CD8-positive, alpha-beta memory T cell (primary cell): ENCODE measurements at regions not wholly inside any gene's neighbourhood (a gene's known extent, or its start where the extent isn't known, plus 50 kb on each side); places are given as distances from the start of the nearest gene placed in this dataset.
"Not testable (repeated sequence)": the region's sequence is repeated elsewhere in the genome, so short reads cannot be mapped to it uniquely, and the experiment has no call there.

Experiments used
- CTCF ChIA-PET: fragments of 350-600 bp; sonication (Branson Sonifier 250); formaldehyde crosslinking; loops from one replicate; lab custom pipeline; 2021; ENCODE audit warnings: antibody characterized with exemption; lab: Charles Lee
- POLR2A ChIA-PET: fragments of 350-600 bp; sonication (Branson Sonifier 250); formaldehyde crosslinking; loops from one replicate; lab custom pipeline; 2021; ENCODE audit warnings: antibody characterized with exemption; lab: Charles Lee
- DNase-seq, 5 donors: peaks; one replicate each; pipeline versions ENCODE4 v3.0.0 to v3.0.0-alpha.2; 2020 to 2022; ENCODE audit warnings: mixed read lengths in 1 of 5
- H3K27ac ChIP-seq: one replicate; pipeline ENCODE4 v1.7.0; 2013; ENCODE audit warnings: low read depth, mild to moderate bottlenecking, low read length, moderate library complexity
- H3K27me3 ChIP-seq: 2 replicates; pipeline ENCODE4 v1.7.0; 2013; ENCODE audit warnings: low read length, mild to moderate bottlenecking; ENCODE audit not compliant: insufficient read depth, poor library complexity, severe bottlenecking
- H3K36me3 ChIP-seq: 2 replicates; pipeline ENCODE4 v1.7.0; 2013; ENCODE audit warnings: mild to moderate bottlenecking, low read length, moderate library complexity; ENCODE audit not compliant: insufficient read depth
- H3K4me1 ChIP-seq: 2 replicates; pipeline ENCODE4 v1.7.0; 2013; ENCODE audit warnings: mild to moderate bottlenecking, low read length, moderate library complexity; ENCODE audit not compliant: insufficient read depth
- H3K4me3 ChIP-seq: 2 replicates; pipeline ENCODE4 v1.7.0; 2013; ENCODE audit warnings: mild to moderate bottlenecking, low read length
- H3K9me3 ChIP-seq: 2 replicates; pipeline ENCODE4 v1.7.0; 2013; ENCODE audit warnings: mild to moderate bottlenecking, low read length
- H3K27ac Mint-ChIP-seq, 8 donors: one replicate each; pipeline ENCODE4 v1.8.0; 2020 to 2021; ENCODE audit warnings: mixed read lengths in 8 of 8, mild to moderate bottlenecking in 6 of 8, inconsistent platforms in 3 of 8, moderate library complexity in 3 of 8
- H3K27me3 Mint-ChIP-seq, 2 donors: one replicate each; pipeline ENCODE4 v1.8.0; 2020 to 2021; ENCODE audit warnings: mixed read lengths in 2 of 2, mild to moderate bottlenecking in 1 of 2, moderate library complexity in 1 of 2
- H3K36me3 Mint-ChIP-seq, 3 donors: one replicate each; pipeline ENCODE4 v1.8.0; 2020 to 2021; ENCODE audit warnings: mixed read lengths in 3 of 3, inconsistent platforms in 1 of 3, mild to moderate bottlenecking in 1 of 3
- H3K4me1 Mint-ChIP-seq, 3 donors: one replicate each; pipeline ENCODE4 v1.8.0; 2020 to 2021; ENCODE audit warnings: mixed read lengths in 3 of 3, inconsistent platforms in 1 of 3, mild to moderate bottlenecking in 1 of 3
- H3K4me3 Mint-ChIP-seq, 7 donors: one replicate each; pipeline ENCODE4 v1.8.0; 2020 to 2021; ENCODE audit warnings: mixed read lengths in 7 of 7, mild to moderate bottlenecking in 6 of 7, moderate library complexity in 4 of 7, inconsistent platforms in 2 of 7
- H3K9me3 Mint-ChIP-seq, 5 donors: one replicate each; pipeline ENCODE4 v1.8.0; 2020 to 2022; ENCODE audit warnings: mixed read lengths in 5 of 5, mild to moderate bottlenecking in 3 of 5, moderate library complexity in 2 of 5, inconsistent platforms in 1 of 5

DNA sequence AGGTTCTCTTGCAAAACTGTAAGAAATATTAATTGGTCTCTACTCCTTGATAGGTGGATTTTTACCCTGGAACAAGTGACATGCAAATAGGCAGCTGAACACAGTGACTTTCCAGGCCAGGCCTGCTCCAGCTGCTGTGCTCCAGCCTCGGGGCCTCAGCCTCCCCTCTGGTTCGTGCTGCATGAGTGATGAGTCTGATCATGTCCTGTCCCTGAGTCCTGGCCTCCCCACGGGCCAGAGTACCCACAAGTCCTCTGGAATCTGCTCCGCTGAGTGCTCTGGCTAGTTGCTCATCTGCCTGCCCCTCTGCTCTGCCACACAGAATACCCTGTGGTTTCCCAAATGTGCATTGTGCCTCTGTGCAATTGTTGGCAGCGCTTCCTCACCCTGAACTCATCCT, 80.1 kb upstream of the PDZD8 start:
- Mint-ChIP-seq H3K27me3 (peaks cover 19 to 48% of the 10 kb centered on the region in 2 donors), H3K27ac (no peak overlapping the region), H3K36me3 (no peaks in the 10 kb centered on the region), H3K4me1 (no peaks in the 10 kb centered on the region), H3K9me3 (peaks cover 0 to 8% (median 2%) of the 10 kb centered on the region in 5 donors), H3K4me3 (no peak overlapping the region)
- CTCF ChIA-PET = no interaction called here
- Histone ChIP-seq H3K27ac (no peak overlapping the region), H3K36me3 (no peaks in the 10 kb centered on the region), H3K4me1 (no peaks in the 10 kb centered on the region), H3K27me3 (peaks cover 4% of the 10 kb centered on the region), H3K9me3 (no peaks in the 10 kb centered on the region), H3K4me3 (no peak overlapping the region)
- POLR2A ChIA-PET = no interaction called here
- no peak for DNase-seq

DNA sequence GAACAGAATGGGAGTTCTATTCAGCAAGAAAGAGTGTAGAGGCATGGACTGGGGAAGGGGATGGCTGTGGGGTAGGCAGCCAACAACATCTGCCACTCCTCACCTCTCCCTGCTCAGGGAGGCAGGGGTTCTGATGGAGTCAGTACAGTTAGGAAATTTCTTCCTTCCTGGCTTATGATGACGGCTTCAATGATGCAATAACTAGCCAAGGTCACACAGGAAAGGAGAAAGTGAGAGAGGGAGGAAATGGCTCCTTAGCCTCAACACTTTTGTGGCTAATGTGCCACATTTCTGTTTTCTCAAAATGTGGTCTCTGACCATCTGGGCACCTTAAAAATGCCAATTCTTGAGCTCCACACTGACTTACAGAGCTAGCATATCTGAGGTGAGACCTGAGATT, 79.3 kb upstream of the PDZD8 start:
- Histone ChIP-seq H3K4me1 (no peaks in the 10 kb centered on the region), H3K9me3 (no peaks in the 10 kb centered on the region), H3K27me3 (peaks cover 4% of the 10 kb centered on the region), H3K27ac (no peak overlapping the region), H3K36me3 (no peaks in the 10 kb centered on the region), H3K4me3 (no peak overlapping the region)
- peaks cover 0 to 9% (median 4%) of the 10 kb centered on the region in 5 donors for H3K9me3 Mint-ChIP-seq
- ChIA-PET CTCF (no interaction called here), POLR2A (no interaction called here)
- H3K4me1 Mint-ChIP-seq = no peaks in the 10 kb centered on the region
- H3K36me3 Mint-ChIP-seq = peaks cover 0 to 4% (median 0%) of the 10 kb centered on the region in 3 donors
- no peak overlapping the region for H3K27ac Mint-ChIP-seq
- H3K27me3 Mint-ChIP-seq = peaks cover 19 to 56% of the 10 kb centered on the region in 2 donors
- H3K4me3 Mint-ChIP-seq = no peak overlapping the region
- DNase-seq = no peak

DNA sequence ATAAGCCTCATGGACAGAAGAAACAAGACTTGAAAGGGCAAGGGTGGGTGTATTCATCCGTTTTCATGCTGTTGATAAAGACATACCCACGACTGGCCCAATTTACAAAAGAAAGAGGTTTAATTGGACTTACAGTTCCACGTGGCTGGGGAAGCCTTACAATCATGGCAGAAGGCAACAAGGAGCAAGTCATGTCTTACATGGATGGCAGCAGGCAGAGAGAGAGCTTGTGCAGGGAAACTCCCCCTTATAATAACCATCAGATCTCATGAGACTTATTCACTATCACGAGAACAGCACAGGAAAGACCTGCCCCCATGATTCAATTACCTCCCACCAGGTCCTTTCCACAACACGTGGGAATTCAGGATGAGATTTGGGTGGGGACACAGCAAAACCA, 78.2 kb upstream of the PDZD8 start:
- peaks cover 0 to 12% (median 4%) of the 10 kb centered on the region in 5 donors for H3K9me3 Mint-ChIP-seq
- H3K36me3 Mint-ChIP-seq, H3K4me1 Mint-ChIP-seq, H3K36me3 ChIP-seq, H3K4me3 ChIP-seq, POLR2A ChIA-PET, H3K27me3 ChIP-seq, DNase-seq, H3K4me3 Mint-ChIP-seq, H3K9me3 ChIP-seq, CTCF ChIA-PET, H3K27ac Mint-ChIP-seq, H3K27ac ChIP-seq, H3K4me1 ChIP-seq: not testable (repeated sequence)
- peaks cover 19 to 54% of the 10 kb centered on the region in 2 donors for H3K27me3 Mint-ChIP-seq

DNA sequence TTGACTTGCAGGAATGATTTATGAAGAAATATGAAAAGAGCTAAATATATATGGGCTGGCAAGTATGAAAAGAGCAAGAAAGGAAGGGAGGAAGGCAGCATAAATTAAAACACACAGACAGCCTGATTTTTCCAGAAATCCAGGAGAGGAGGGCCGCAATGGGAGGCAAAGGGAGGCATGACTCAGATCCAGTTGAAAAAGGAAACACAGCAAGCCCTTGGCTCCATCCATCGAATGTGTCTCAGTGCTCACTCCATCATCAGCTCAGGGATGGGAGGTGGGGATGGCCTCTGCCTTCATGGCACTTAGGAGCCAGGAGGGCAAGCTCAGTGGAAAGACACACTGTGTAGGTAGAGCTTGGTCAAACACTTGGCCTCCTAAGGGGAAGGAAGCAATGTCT, 75.7 kb upstream of the PDZD8 start:
- Mint-ChIP-seq H3K4me3 (no peak overlapping the region), H3K9me3 (peaks cover 18 to 26% (median 22%) of the 10 kb centered on the region in 5 donors), H3K36me3 (peaks cover 0 to 16% (median 0%) of the 10 kb centered on the region in 3 donors), H3K27ac (no peak overlapping the region), H3K4me1 (no peaks in the 10 kb centered on the region), H3K27me3 (peaks cover 18 to 47% of the 10 kb centered on the region in 2 donors)
- no peak overlapping the region for H3K4me3 ChIP-seq
- no peaks in the 10 kb centered on the region for H3K9me3 ChIP-seq
- CTCF ChIA-PET = interaction anchor here (1.2 kb wide), 1 partner anchor 234 kb away, joined by 4 read pairs; no protein-coding TSS in a partner anchor
- POLR2A ChIA-PET = no interaction called here
- H3K4me1 ChIP-seq = no peaks in the 10 kb centered on the region
- no peak overlapping the region for H3K27ac ChIP-seq
- no peaks in the 10 kb centered on the region for H3K36me3 ChIP-seq
- no peaks in the 10 kb centered on the region for H3K27me3 ChIP-seq
- no peak for DNase-seq

DNA sequence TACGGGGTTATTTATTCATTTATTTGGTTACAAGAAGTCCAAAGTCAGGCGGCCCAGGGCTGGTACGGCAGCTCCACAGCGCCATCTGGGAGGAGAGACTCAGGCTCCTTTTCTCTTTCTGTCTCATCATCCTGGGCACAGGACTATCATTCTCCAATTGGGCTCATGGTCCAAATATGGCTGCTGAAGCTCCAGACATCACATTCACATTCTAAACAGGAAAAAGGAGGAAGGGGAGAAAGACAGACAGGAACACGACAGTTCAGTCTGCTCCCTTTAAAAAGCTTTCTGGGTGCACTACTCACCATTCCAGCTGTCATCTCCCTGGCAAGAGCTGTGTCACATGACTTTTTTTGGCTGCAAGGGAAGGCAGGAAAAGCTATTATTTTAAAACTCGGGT, 74.4 kb upstream of the PDZD8 start:
- DNase-seq = no peak
- CTCF ChIA-PET = interaction anchor here (1.1 to 1.2 kb wide), 2 partner anchors 227 to 233 kb away, joined by 3 to 7 read pairs; no protein-coding TSS in a partner anchor

DNA sequence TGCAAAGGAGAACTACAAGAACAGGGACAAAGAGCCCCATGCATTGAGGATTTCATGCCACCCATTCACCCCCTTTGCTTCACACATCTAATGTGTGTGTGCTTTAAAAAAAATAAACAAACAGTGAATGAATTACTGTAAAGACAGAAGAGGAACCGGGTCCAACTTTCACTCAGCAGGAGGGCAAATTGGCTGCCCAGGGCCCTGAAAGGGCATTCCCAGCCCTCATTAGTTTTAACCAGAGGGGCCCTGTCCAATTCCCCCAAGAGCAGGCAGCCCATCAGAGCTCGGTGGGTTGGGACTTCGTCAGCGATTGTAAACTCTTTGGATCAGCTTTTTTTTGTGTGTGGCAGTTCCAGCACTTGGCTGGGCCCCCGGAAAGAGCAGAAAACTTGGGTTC, 73.6 kb upstream of the PDZD8 start:
- H3K27me3 Mint-ChIP-seq = peaks cover 15 to 44% of the 10 kb centered on the region in 2 donors
- Histone ChIP-seq H3K27me3 (no peaks in the 10 kb centered on the region), H3K4me3 (no peak overlapping the region), H3K27ac (no peak overlapping the region), H3K4me1 (no peaks in the 10 kb centered on the region), H3K36me3 (no peaks in the 10 kb centered on the region), H3K9me3 (no peaks in the 10 kb centered on the region)
- H3K9me3 Mint-ChIP-seq = peaks cover 28 to 33% (median 30%) of the 10 kb centered on the region in 5 donors
- H3K4me1 Mint-ChIP-seq = no peaks in the 10 kb centered on the region
- H3K27ac Mint-ChIP-seq = no peak overlapping the region
- DNase-seq = no peak
- ChIA-PET POLR2A (no interaction called here), CTCF (interaction anchor here (1.1 kb wide), 1 partner anchor 232 kb away, joined by 3 read pairs; no protein-coding TSS in a partner anchor)
- no peak overlapping the region for H3K4me3 Mint-ChIP-seq
- peaks cover 0 to 26% (median 3%) of the 10 kb centered on the region in 3 donors for H3K36me3 Mint-ChIP-seq

More for the DNA sequence above, 74.4 kb upstream of the PDZD8 start:
- Histone ChIP-seq H3K9me3 (no peaks in the 10 kb centered on the region), H3K36me3 (no peaks in the 10 kb centered on the region), H3K4me1 (no peaks in the 10 kb centered on the region), H3K4me3 (no peak overlapping the region), H3K27me3 (no peaks in the 10 kb centered on the region), H3K27ac (no peak overlapping the region)
- Mint-ChIP-seq H3K27ac (no peak overlapping the region), H3K9me3 (peaks cover 28 to 33% (median 30%) of the 10 kb centered on the region in 5 donors), H3K36me3 (peaks cover 0 to 26% (median 3%) of the 10 kb centered on the region in 3 donors), H3K4me1 (no peaks in the 10 kb centered on the region), H3K27me3 (peaks cover 21 to 47% of the 10 kb centered on the region in 2 donors), H3K4me3 (no peak overlapping the region)
- POLR2A ChIA-PET = no interaction called here

DNA sequence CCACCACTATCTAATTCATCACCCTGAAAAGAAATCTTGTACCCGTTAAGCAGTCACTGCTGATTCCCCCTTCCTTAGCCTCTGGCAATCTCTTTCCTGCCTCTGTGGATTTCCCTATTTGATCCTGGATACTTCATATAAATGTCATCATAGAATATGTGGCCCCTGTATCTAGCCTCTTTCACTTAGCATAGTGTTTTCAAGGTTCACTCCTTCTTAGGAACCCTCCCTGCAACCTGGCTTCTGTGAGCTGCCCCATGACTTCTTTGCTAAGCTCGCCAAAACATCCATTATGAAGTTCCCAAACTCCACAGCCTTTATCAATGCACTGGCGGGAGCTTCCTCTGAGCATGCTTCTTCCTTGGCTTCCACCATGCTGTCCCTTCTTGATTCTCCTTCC, 70.8 kb upstream of the PDZD8 start:
- H3K36me3 ChIP-seq = no peaks in the 10 kb centered on the region
- H3K27ac ChIP-seq = no peak overlapping the region
- H3K4me3 Mint-ChIP-seq = no peak overlapping the region
- H3K36me3 Mint-ChIP-seq = peaks cover 0 to 26% (median 3%) of the 10 kb centered on the region in 3 donors
- no peaks in the 10 kb centered on the region for H3K9me3 ChIP-seq
- H3K4me1 Mint-ChIP-seq = peaks cover 0 to 3% (median 0%) of the 10 kb centered on the region in 3 donors
- CTCF ChIA-PET = interaction anchor here (1.1 to 1.4 kb wide), 2 partner anchors 16 to 229 kb away, joined by 3 to 6 read pairs; no protein-coding TSS in a partner anchor
- H3K9me3 Mint-ChIP-seq = peaks cover 20 to 34% (median 28%) of the 10 kb centered on the region in 5 donors
- no peak overlapping the region for H3K27ac Mint-ChIP-seq
- H3K27me3 Mint-ChIP-seq = peaks cover 20 to 47% of the 10 kb centered on the region in 2 donors
- no peaks in the 10 kb centered on the region for H3K27me3 ChIP-seq
- POLR2A ChIA-PET = no interaction called here
- no peak for DNase-seq
- H3K4me3 ChIP-seq = no peak overlapping the region
- H3K4me1 ChIP-seq = no peaks in the 10 kb centered on the region

DNA sequence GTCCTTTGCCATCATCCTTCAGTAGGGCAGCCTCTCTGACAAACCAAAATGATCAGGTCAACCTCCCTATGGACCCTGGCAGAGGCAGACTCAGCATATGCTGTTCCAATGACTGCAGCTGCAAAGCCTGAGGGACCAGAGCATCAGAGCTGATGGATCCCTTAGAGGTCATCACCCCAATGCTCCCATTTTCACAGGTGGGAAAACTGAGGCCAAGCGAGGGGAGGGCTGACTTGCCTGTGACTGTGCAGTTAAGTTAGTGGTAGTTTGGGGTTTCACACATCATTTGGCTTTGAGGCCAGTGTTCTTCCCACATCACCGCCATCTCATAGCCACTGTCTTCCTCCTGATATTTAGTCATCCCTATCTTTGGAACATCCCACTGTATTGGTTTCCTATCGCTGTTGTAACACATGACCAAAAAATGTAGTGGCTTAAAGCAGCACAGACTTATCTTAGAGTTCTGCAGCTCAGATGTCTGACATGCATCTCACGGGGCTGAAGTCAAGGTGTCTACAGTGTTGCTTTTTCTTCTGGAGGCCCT, 69.3 kb upstream of the PDZD8 start:
- Histone ChIP-seq H3K27me3 (no peaks in the 10 kb centered on the region), H3K27ac (no peak overlapping the region), H3K4me1 (no peaks in the 10 kb centered on the region), H3K9me3 (no peaks in the 10 kb centered on the region), H3K4me3 (no peak overlapping the region), H3K36me3 (no peaks in the 10 kb centered on the region)
- Mint-ChIP-seq H3K27me3 (peaks cover 19 to 41% of the 10 kb centered on the region in 2 donors), H3K27ac (no peak overlapping the region), H3K4me1 (peaks cover 0 to 3% (median 0%) of the 10 kb centered on the region in 3 donors), H3K36me3 (peaks cover 0 to 22% (median 3%) of the 10 kb centered on the region in 3 donors), H3K9me3 (peaks cover 20 to 33% (median 28%) of the 10 kb centered on the region in 5 donors), H3K4me3 (no peak overlapping the region)
- POLR2A ChIA-PET = no interaction called here
- CTCF ChIA-PET = no interaction called here
- DNase-seq = no peak
